Endothelial cell (in vitro differentiated cells): ENCODE measurements at regions not wholly inside any gene's neighbourhood (a gene's known extent, or its start where the extent isn't known, plus 50 kb on each side); places are given as distances from the start of the nearest gene placed in this dataset.
"Not testable (repeated sequence)": the region's sequence is repeated elsewhere in the genome, so short reads cannot be mapped to it uniquely, and the experiment has no call there.

ENCODE experiments used
- DNase-seq: peaks from one replicate; pipeline ENCODE4 v3.0.0; 2021; ENCODE audit warnings: low spot score
- H3K27ac Mint-ChIP-seq: one replicate; pipeline ENCODE4 v1.8.0; 2021; ENCODE audit warnings: mixed read lengths, inconsistent platforms; ENCODE audit not compliant: unreplicated experiment
- H3K27me3 Mint-ChIP-seq: one replicate; pipeline ENCODE4 v1.8.0; 2021; ENCODE audit warnings: mild to moderate bottlenecking, moderate library complexity, mixed read lengths, inconsistent platforms; ENCODE audit not compliant: unreplicated experiment
- H3K36me3 Mint-ChIP-seq: one replicate; pipeline ENCODE4 v1.8.0; 2021; ENCODE audit warnings: mild to moderate bottlenecking, low read depth, mixed read lengths, inconsistent platforms; ENCODE audit not compliant: unreplicated experiment
- H3K4me1 Mint-ChIP-seq: one replicate; pipeline ENCODE4 v1.8.0; 2021; ENCODE audit warnings: mild to moderate bottlenecking, mixed read lengths, inconsistent platforms; ENCODE audit not compliant: unreplicated experiment
- H3K4me3 Mint-ChIP-seq: one replicate; pipeline ENCODE4 v1.8.0; 2021; ENCODE audit warnings: mild to moderate bottlenecking, mixed read lengths, inconsistent platforms; ENCODE audit not compliant: unreplicated experiment
- H3K9me3 Mint-ChIP-seq: one replicate; pipeline ENCODE4 v1.8.0; 2021; ENCODE audit warnings: mixed read lengths, inconsistent platforms; ENCODE audit not compliant: unreplicated experiment
- CTCF ChIP-seq: fragments of 200-600 bp; sonication (generic); IDR thresholded peaks from one replicate; pipeline ENCODE4 v1.5.0; 2021; ENCODE audit warnings: antibody characterized with exemption; ENCODE audit not compliant: unreplicated experiment

- Mint-ChIP-seq H3K9me3 (no peaks in the 10 kb centered on the region), H3K4me3 (no peak overlapping the region), H3K4me1 (no peaks in the 10 kb centered on the region), H3K36me3 (no peaks in the 10 kb centered on the region), H3K27ac (no peak overlapping the region), H3K27me3 (peaks cover 7% of the 10 kb centered on the region)
- no peak for TF ChIP-seq CTCF
- no peak for DNase-seq
Measured at GRCh38 chr17:62135742-62136141, 70.7 kb upstream of the MED13 start.

GRCh38 chr17:62135096-62135495, 70.0 kb upstream of the MED13 start:
- H3K4me1 Mint-ChIP-seq, H3K9me3 Mint-ChIP-seq, H3K27ac Mint-ChIP-seq, H3K27me3 Mint-ChIP-seq, H3K36me3 Mint-ChIP-seq, DNase-seq, H3K4me3 Mint-ChIP-seq: not testable (repeated sequence)

GRCh38 chr17:62134397-62134796, 69.3 kb upstream of the MED13 start:
- no peak overlapping the region for H3K4me3 Mint-ChIP-seq
- DNase-seq: no peak
- H3K27ac Mint-ChIP-seq: no peak overlapping the region
- peaks cover 2% of the 10 kb centered on the region for H3K27me3 Mint-ChIP-seq
- H3K36me3 Mint-ChIP-seq: no peaks in the 10 kb centered on the region
- no peaks in the 10 kb centered on the region for H3K4me1 Mint-ChIP-seq
- no peak for TF ChIP-seq CTCF
- H3K9me3 Mint-ChIP-seq: no peaks in the 10 kb centered on the region

GRCh38 chr17:62131271-62131670, 66.2 kb upstream of the MED13 start:
- H3K9me3 Mint-ChIP-seq, H3K27me3 Mint-ChIP-seq: not testable (repeated sequence)

GRCh38 chr17:62130739-62131138, 65.7 kb upstream of the MED13 start:
- no peak overlapping the region for H3K27ac Mint-ChIP-seq
- TF ChIP-seq CTCF: no peak
- no peaks in the 10 kb centered on the region for H3K4me1 Mint-ChIP-seq
- no peak overlapping the region for H3K4me3 Mint-ChIP-seq
- H3K36me3 Mint-ChIP-seq: no peaks in the 10 kb centered on the region
- no peak for DNase-seq
- H3K27me3 Mint-ChIP-seq: no peaks in the 10 kb centered on the region
- H3K9me3 Mint-ChIP-seq: no peaks in the 10 kb centered on the region

More at GRCh38 chr17:62131271-62131670, 66.2 kb upstream of the MED13 start:
- not testable (repeated sequence) for H3K4me1 Mint-ChIP-seq, H3K4me3 Mint-ChIP-seq, H3K27ac Mint-ChIP-seq, DNase-seq, H3K36me3 Mint-ChIP-seq

GRCh38 chr17:62126292-62126691, 61.2 kb upstream of the MED13 start:
- no peaks in the 10 kb centered on the region for H3K27me3 Mint-ChIP-seq
- DNase-seq: no peak

More at GRCh38 chr17:62126292-62126691, 61.2 kb upstream of the MED13 start:
- no peaks in the 10 kb centered on the region for H3K36me3 Mint-ChIP-seq
- no peak overlapping the region for H3K4me3 Mint-ChIP-seq
- H3K9me3 Mint-ChIP-seq: no peaks in the 10 kb centered on the region
- TF ChIP-seq CTCF: no peak
- no peak overlapping the region for H3K27ac Mint-ChIP-seq
- peaks cover 2% of the 10 kb centered on the region for H3K4me1 Mint-ChIP-seq
